Activated T-helper 1 cell treated with anti-CD3 and anti-CD28 coated beads, Interleukin-12 subunit alpha, Interleukin-12 subunit beta, Interleukin-2, Interleukin-4 antibody, amounts not matched to agents 30 ng/mL and 10 ng/mL and 1 ng/mL, durations not matched to agents 14 hours and 24 hours and 36 hours (primary cell): ENCODE measurements at regions not wholly inside any gene's neighbourhood (a gene's known extent, or its start where the extent isn't known, plus 50 kb on each side); places are given as distances from the start of the nearest gene placed in this dataset.

Experiments
- DNase-seq: peaks from one replicate; pipeline ENCODE4 v3.0.0; 2021; ENCODE audit warnings: low spot score
- H3K27ac Mint-ChIP-seq: one replicate; pipeline ENCODE4 v1.8.0; 2021; ENCODE audit warnings: mild to moderate bottlenecking, mixed read lengths
- H3K27me3 Mint-ChIP-seq: one replicate; pipeline ENCODE4 v1.8.0; 2022; ENCODE audit warnings: mild to moderate bottlenecking, moderate library complexity, mixed read lengths; ENCODE audit not compliant: insufficient read depth
- H3K36me3 Mint-ChIP-seq: one replicate; pipeline ENCODE4 v1.8.0; 2021; ENCODE audit warnings: low read depth, mixed read lengths
- H3K4me1 Mint-ChIP-seq: one replicate; pipeline ENCODE4 v1.8.0; 2021; ENCODE audit warnings: low read depth, mixed read lengths
- H3K4me3 Mint-ChIP-seq: one replicate; pipeline ENCODE4 v1.8.0; 2021; ENCODE audit warnings: mild to moderate bottlenecking, moderate library complexity, mixed read lengths
- H3K9me3 Mint-ChIP-seq: one replicate; pipeline ENCODE4 v1.8.0; 2021; ENCODE audit warnings: mixed read lengths
- intact Hi-C: fragments of 100-400 bp; cut with micrococcal nuclease; formaldehyde crosslinking; loops from one replicate; pipeline ENCODE4 v1.15.1; 2024

DNA sequence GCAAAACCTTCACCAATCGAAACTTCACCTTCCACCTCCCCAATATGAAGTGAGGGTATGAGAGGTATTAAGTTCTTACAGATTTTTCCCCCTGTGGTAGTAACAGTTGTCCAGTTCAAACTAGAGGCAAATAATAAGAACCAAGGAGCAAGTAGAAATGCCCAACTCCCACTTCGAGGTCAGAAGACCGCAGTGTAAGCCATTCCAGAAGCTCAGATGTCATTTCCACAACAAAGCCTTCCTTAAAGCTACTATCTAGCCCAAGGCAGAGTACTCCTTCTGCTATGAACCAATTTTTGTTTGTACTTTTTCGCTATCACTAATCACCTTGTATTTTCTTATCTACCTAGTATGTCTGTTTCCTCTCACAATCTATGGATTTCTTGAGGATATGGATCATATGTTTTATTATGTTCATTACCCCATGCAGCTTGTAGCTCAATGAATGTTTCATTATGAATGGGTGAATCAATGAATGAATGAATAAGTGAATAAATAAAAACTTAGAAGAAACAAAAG is 235.7 kb upstream of the KCNMB2 start:
- no peaks in the 10 kb centered on the region for H3K4me1 Mint-ChIP-seq
- no peak for DNase-seq
- no peaks in the 10 kb centered on the region for H3K9me3 Mint-ChIP-seq
- no peak overlapping the region for H3K27ac Mint-ChIP-seq
- no peaks in the 10 kb centered on the region for H3K36me3 Mint-ChIP-seq
- H3K27me3 Mint-ChIP-seq, result no peaks in the 10 kb centered on the region
- intact Hi-C loops, result no loop called here
- no peak overlapping the region for H3K4me3 Mint-ChIP-seq

DNA sequence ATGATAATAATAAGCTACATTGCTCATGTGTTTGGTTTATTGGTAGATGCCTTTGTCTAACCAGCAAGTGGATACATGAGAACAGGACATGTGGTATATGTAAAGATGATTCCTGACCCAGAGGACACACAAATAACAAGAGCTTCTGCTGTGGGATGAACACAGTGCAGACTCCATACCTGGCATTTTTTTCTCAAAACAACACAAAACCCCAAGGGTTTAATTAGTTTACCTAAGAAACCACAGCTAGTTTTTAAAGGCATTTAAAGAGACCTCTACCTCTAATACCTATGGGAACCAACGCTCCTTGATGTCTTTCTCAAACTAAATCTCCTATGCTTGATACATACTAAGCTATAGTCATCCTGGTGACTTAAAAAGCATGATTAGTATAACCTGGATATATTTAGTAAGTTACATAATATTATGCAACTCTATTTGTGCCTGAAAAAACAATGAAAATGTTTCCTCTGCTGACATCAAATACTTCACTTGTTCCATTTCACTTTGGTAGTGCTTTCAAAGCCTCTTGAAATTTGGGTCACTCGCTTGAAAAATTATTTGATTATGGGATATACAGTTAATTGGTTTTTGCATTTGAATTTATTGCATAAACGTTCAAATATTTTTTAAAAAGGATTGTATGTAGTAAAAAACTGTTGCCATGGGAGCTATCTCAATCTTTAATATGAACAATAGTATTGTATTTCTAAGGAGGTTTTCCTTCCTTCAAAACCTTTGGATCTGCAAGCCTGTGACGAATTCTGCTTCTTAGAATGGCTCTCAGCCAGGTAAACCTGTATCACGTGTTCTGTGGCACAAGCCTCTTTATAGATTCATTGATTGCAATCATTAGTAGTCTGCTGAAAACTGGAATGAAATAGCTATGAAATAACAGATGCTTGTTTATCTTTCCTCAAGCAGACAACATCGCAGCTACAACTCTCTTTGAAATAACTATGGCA is 233.0 kb upstream of the KCNMB2 start:
- intact Hi-C loops, result no loop called here
- H3K27me3 Mint-ChIP-seq, result no peaks in the 10 kb centered on the region
- H3K9me3 Mint-ChIP-seq, result no peaks in the 10 kb centered on the region

DNA sequence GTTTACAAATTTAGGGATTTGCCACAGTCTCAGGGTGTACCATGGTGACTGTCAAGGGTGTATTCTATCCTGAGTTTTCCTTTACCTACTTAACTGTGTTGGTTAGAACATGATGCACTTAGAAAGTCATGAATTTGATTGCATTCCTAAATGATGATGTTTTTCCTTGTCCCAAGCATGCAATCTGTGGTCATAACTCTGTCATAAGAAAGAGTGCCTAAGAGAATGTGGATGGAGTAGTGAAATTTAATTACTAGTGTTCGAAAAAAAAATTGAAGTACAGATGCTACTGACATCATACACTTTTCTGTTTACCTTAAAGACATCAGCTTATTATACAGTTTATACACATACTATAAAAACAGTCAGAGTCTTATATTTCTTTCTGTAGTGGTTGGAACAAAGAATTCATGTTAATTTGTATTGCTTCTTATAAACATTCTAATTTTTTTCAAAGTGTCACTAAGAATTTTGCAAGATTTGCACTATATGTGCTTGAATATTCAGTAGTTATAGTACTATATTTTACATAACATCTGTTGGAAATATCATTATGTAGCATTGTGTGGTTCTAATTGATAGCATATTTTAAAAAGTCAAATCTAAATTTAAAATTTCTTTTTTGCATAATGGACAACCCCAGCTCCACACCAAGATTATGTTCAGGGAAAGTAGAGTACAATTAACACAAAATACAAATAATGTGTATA is 231.3 kb upstream of the KCNMB2 start:
- Mint-ChIP-seq H3K4me3 (no peak overlapping the region), H3K27me3 (no peaks in the 10 kb centered on the region), H3K4me1 (no peaks in the 10 kb centered on the region), H3K27ac (no peak overlapping the region), H3K9me3 (no peaks in the 10 kb centered on the region), H3K36me3 (no peaks in the 10 kb centered on the region)
- no peak for DNase-seq
- intact Hi-C loops, result no loop called here

More for the DNA sequence above, 233.0 kb upstream of the KCNMB2 start:
- Mint-ChIP-seq H3K27ac (no peak overlapping the region), H3K36me3 (no peaks in the 10 kb centered on the region), H3K4me1 (no peaks in the 10 kb centered on the region), H3K4me3 (no peak overlapping the region)
- no peak for DNase-seq

DNA sequence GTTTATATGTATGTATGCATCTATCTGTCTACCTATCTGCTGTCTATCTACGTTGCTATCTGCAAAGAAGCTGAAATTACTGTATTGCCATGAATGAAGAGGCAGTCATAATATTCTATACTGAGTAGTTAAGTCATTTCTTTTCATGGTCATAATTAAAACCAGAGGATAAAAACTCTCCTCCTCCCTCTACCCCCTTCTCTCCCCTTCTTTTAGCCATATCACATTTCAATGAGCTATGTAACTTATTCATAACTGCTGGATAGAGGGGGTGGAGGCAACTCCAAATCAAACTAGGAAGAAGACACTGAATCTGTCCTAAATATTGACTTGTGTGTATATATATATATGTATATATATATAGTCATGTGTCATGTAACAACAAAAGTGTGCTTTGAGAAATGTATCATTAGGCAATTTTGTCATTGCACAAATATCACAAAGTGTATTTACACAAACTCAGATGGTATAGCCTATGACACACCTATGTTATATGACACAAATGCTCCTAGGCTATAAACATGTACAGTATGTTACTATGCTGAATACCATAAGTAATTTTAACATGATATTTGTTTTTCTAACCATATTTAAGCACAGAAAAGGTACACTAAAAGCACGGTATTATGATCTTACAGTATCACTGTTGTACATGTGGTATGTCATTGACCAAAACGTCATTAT is 229.7 kb upstream of the KCNMB2 start:
- intact Hi-C loops, result no loop called here

DNA sequence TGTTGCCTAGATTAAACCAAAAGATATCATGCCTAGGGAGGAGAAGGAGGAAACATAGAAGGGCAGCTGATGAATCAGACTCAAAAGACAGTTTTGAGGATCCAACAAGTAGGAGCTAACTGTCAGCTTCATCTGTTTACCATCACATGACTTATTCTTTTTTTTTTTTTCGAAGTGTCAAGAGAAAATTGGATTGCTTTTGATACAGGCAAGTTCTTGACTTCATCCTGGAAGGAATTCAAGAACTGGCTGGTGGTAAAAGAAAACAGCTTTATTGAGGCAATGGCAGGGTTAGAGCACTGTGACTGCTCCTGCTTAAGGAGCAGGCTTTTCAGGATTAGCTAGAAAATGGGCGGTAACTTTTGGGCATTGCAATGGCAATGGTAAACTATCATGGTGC is 227.5 kb upstream of the KCNMB2 start:
- Mint-ChIP-seq H3K27me3 (no peaks in the 10 kb centered on the region), H3K36me3 (no peaks in the 10 kb centered on the region), H3K9me3 (no peaks in the 10 kb centered on the region), H3K27ac (no peak overlapping the region), H3K4me3 (no peak overlapping the region), H3K4me1 (no peaks in the 10 kb centered on the region)
- no peak for DNase-seq
- intact Hi-C loops, result no loop called here

More for the DNA sequence above, 229.7 kb upstream of the KCNMB2 start:
- no peak overlapping the region for H3K4me3 Mint-ChIP-seq
- H3K27ac Mint-ChIP-seq, result no peak overlapping the region
- DNase-seq, result no peak
- no peaks in the 10 kb centered on the region for H3K4me1 Mint-ChIP-seq
- H3K27me3 Mint-ChIP-seq, result no peaks in the 10 kb centered on the region
- no peaks in the 10 kb centered on the region for H3K9me3 Mint-ChIP-seq
- no peaks in the 10 kb centered on the region for H3K36me3 Mint-ChIP-seq

DNA sequence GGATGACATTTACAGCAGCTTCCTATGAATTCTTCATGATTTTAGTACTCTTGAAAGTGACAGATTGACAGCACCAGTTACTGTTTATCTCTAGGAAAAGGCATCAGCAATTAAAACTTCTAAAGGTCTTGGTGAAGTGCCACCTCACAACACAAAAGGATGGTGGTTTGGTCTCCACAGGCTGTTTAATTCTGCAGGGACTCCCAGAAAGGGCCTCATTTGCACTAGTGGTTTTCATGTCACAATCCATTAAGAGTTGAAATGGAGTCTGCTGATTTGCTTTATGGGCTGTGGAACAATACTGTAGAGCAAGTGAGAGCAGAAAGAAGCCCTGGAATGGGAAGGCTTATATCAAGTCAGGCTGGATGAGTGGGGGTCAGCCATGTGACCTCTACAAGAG is 225.3 kb upstream of the KCNMB2 start:
- no peak for DNase-seq
- intact Hi-C loops, result no loop called here
- H3K9me3 Mint-ChIP-seq, result no peaks in the 10 kb centered on the region
- no peaks in the 10 kb centered on the region for H3K4me1 Mint-ChIP-seq
- no peak overlapping the region for H3K4me3 Mint-ChIP-seq
- no peaks in the 10 kb centered on the region for H3K27me3 Mint-ChIP-seq
- H3K27ac Mint-ChIP-seq, result no peak overlapping the region
- H3K36me3 Mint-ChIP-seq, result no peaks in the 10 kb centered on the region

DNA sequence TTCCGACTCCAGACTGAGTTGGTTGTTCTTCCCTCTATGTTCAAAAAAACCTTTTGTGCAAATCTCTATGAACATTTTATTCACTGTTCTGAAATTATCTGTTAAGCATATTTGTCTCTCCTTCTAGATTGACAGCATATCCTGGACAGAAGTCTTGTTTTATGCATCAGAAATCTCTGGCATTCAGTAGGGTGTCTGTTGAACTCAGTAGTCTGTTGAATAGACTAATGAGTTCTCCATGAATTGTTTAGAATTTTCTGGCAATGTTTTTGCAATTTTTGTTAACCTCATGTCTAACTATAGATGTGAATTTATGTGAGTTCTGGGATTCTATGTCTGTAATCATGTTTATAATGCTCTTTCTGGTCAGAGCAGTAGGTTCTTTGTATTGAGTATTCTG is 222.5 kb upstream of the KCNMB2 start:
- no peak overlapping the region for H3K27ac Mint-ChIP-seq
- no peaks in the 10 kb centered on the region for H3K9me3 Mint-ChIP-seq
- H3K36me3 Mint-ChIP-seq, result no peaks in the 10 kb centered on the region
- H3K4me1 Mint-ChIP-seq, result no peaks in the 10 kb centered on the region
- no peak overlapping the region for H3K4me3 Mint-ChIP-seq
- intact Hi-C loops, result no loop called here
- no peaks in the 10 kb centered on the region for H3K27me3 Mint-ChIP-seq
- DNase-seq, result no peak

DNA sequence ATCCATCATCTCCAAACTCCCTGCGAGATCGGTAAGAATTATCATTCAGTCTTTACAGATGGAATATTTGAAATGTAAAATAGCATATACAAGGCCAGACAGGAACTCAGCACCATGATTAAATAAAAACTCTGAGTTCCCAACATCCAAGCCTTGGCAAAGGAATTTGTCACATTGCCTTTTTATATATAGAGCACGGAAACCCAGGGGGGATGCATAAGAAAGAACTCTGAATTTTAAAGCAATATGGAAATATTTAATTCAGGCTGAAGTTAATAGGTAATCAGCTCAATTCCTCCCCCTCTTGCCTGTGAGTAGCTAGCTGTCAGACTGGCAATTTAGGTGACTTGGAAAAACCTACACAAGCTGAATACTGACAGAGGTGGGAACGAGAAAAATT is 217.9 kb upstream of the KCNMB2 start:
- DNase-seq, result no peak
- intact Hi-C loops, result no loop called here
- Mint-ChIP-seq H3K4me1 (no peaks in the 10 kb centered on the region), H3K9me3 (no peaks in the 10 kb centered on the region), H3K4me3 (no peak overlapping the region), H3K27me3 (no peaks in the 10 kb centered on the region), H3K36me3 (no peaks in the 10 kb centered on the region), H3K27ac (no peak overlapping the region)

DNA sequence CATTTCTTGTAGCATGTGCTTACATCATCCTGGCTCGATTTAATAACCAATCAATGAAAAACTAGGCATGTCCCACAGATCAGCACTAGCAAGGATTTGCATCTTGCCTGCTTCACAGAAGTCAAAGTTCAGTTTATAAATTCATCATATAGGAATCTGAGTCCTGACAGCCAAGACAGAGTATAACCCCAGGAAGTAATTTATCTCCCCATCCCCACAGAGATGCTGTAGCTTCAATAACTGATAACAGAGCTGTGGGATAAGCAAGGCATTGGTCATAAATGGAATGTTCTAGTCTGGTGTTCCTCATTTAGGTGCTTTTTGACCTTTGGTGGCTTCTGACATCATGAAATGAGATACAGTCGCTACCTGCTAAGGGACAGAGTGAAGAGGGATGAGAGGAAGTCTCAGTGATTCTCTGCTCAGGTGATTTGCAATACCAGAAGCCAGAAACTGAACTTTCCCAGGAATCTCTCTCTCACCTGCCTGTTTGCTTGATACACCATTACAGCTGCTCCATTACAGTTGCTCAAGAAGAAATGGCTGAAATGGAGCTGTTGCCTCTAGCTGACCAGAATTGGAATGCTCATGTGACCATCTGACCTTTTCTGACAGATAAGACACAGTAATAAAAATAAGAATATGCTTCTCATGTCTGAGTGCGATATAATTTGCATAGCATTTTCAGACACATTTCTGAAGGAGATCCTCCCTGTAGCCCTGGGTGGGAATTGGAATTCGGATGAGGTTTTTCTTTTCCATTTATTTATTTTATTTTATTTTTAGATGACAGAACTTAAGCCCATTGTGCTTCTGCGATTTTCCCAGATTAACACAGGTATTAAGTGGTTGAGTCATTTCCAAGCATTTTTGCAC is 217.1 kb upstream of the KCNMB2 start:
- DNase-seq, result no peak
- intact Hi-C loops, result no loop called here
- H3K9me3 Mint-ChIP-seq, result no peaks in the 10 kb centered on the region

DNA sequence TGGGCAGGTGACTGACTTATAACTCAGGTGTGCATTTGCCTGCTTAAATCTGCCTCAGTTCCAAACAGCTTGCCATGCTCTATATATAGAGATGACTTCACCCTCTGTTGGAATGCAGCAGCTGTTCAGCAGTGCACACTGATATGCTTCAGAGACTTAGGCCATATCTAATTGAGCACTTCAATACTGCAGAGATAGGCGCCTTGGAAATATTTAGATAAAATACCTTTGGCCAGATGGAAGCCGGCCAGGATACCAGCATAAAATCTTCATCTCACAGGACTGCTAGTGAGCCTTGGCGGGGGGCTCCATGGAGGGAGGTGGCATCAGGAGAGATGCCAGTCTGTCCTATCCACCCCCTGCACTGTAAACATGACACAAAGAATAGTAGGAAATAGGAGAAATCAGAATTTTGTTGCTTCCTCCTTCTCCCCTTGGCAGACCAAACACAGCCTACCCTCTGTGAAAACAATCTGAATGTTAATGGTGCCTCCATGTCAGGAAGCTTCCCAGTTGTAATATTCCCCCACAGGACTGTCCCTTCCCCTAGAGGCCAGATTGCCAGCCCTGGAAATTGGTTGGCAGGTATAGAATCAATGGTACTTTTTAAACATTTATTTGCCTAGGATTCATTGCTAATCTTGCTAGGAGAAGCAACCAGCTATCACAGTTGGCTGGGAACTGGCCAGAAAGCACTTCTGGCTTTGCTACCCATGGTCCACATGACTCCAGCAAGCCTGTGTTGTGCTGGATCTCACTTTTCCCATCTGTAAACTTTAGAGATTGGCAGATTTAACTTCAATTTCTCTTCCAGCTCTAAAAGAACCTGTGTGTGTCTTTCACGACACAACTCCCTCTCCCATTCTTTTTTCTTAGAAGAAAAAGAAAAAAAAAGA is 215.5 kb upstream of the KCNMB2 start:
- intact Hi-C loops, result no loop called here
- DNase-seq, result no peak
- no peaks in the 10 kb centered on the region for H3K4me1 Mint-ChIP-seq

More for the DNA sequence above, 217.1 kb upstream of the KCNMB2 start:
- Mint-ChIP-seq H3K4me3 (no peak overlapping the region), H3K27me3 (no peaks in the 10 kb centered on the region), H3K4me1 (no peaks in the 10 kb centered on the region), H3K27ac (no peak overlapping the region), H3K36me3 (no peaks in the 10 kb centered on the region)

DNA sequence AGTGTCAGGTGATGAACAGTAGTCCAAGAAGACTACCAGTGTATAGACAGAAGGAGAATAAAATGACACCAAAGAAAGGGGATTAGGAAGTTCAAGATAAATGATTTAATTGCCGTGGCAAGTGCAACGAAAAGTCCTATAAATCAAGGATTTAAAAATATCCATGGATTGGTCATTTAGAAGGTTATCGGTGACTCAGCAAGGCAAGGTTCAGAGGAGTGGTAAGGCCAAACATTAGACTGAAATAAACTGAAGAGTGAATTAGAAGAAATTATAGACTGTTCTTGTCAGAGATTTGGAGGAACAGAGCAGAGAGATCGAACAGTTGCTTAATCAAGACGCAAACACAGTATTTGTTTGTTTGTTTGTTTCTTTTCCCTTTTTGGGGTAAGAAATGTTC is 211.9 kb upstream of the KCNMB2 start:
- DNase-seq, result no peak
- no peak overlapping the region for H3K4me3 Mint-ChIP-seq
- H3K27me3 Mint-ChIP-seq, result no peaks in the 10 kb centered on the region
- intact Hi-C loops, result no loop called here
- H3K9me3 Mint-ChIP-seq, result no peaks in the 10 kb centered on the region
- H3K4me1 Mint-ChIP-seq, result no peaks in the 10 kb centered on the region
- H3K36me3 Mint-ChIP-seq, result no peaks in the 10 kb centered on the region
- no peak overlapping the region for H3K27ac Mint-ChIP-seq

More for the DNA sequence above, 215.5 kb upstream of the KCNMB2 start:
- Mint-ChIP-seq H3K27me3 (no peaks in the 10 kb centered on the region), H3K4me3 (no peak overlapping the region), H3K9me3 (no peaks in the 10 kb centered on the region), H3K27ac (no peak overlapping the region), H3K36me3 (no peaks in the 10 kb centered on the region)
